ENCODE measurements at regions not wholly inside any gene's neighbourhood (a gene's known extent, or its start where the extent isn't known, plus 50 kb on each side); places are given as distances from the start of the nearest gene placed in this dataset.

GRCh38 chr10:128709686-128710085 lies 583.5 kb upstream of the MKI67 start:
- H3K27ac ChIP-seq (ENCODE audit: low read length) = no peak overlapping the region
- H2AFZ ChIP-seq (ENCODE audit: low read depth, low read length) = no peak overlapping the region
- H3K27me3 ChIP-seq (ENCODE audit: low read depth, low read length) = no peaks in the 10 kb centered on the region
- H3K4me3 ChIP-seq (ENCODE audit: low read length) = no peak overlapping the region
- no peaks in the 10 kb centered on the region for H3K4me1 ChIP-seq (ENCODE audit: low read length)
- TF ChIP-seq EZH2phosphoT487 (IDR thresholded peaks at IDR 0.05; ENCODE audit: low read depth) = no peak
- TF ChIP-seq, protein P1, sequence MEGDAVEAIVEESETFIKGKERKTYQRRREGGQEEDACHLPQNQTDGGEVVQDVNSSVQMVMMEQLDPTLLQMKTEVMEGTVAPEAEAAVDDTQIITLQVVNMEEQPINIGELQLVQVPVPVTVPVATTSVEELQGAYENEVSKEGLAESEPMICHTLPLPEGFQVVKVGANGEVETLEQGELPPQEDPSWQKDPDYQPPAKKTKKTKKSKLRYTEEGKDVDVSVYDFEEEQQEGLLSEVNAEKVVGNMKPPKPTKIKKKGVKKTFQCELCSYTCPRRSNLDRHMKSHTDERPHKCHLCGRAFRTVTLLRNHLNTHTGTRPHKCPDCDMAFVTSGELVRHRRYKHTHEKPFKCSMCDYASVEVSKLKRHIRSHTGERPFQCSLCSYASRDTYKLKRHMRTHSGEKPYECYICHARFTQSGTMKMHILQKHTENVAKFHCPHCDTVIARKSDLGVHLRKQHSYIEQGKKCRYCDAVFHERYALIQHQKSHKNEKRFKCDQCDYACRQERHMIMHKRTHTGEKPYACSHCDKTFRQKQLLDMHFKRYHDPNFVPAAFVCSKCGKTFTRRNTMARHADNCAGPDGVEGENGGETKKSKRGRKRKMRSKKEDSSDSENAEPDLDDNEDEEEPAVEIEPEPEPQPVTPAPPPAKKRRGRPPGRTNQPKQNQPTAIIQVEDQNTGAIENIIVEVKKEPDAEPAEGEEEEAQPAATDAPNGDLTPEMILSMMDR (IDR thresholded peaks at IDR 0.05; ENCODE audit: low read depth, low read length) = no peak
- no peak overlapping the region for H3K9ac ChIP-seq (ENCODE audit: low read length)
- no peaks in the 10 kb centered on the region for H4K20me1 ChIP-seq (ENCODE audit: insufficient read depth, low read length)
- H3K36me3 ChIP-seq (replicated peaks; ENCODE audit: low read depth, low read length) = no peaks in the 10 kb centered on the region
- no peaks in the 10 kb centered on the region for H3K79me2 ChIP-seq (ENCODE audit: low read length)
- H3K9me3 ChIP-seq (ENCODE audit: insufficient read depth, low read length) = no peaks in the 10 kb centered on the region
- H3K4me2 ChIP-seq (ENCODE audit: low read length) = no peak overlapping the region

DNA sequence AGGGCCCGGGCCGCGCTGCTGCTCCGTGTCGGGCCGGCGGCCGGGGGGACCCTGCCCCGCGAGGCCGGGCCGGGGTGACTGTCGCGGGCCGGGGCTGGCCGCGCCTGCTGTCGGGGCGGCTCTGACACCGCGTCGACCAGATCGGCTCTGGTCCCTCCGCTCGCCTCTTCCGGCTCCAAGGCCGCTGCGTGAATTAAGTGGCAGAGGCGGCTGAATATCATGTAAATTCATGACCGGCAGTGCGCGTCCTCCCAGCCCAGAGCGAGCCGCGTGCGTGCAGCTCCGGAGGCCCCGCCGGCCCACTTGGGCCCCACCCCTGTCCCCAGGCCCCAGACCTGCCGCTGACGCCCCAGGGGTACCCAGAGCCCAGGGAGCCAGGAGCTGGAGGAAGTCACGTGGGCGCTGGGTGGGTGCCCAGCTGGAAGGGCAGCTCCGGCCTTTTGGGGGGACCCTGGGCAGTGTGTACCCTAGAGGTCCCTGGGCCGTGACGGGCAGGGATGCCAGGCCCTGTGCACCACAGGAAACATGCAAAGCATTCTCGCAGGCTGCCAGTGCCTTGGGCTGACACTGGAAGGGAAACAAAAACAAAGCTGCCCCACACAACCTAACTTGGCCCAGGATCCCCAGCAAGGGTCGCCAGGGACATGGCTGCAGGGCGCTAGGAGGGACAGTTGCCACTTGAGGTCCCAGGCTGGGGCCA lies 584.0 kb upstream of the MKI67 start:
- H3K79me2 ChIP-seq (ENCODE audit: low read length) = no peaks in the 10 kb centered on the region
- no peaks in the 10 kb centered on the region for H4K20me1 ChIP-seq (ENCODE audit: insufficient read depth, low read length)
- H2AFZ ChIP-seq (ENCODE audit: low read depth, low read length) = no peak overlapping the region
- H3K9ac ChIP-seq (ENCODE audit: low read length) = no peak overlapping the region
- TF ChIP-seq EZH2phosphoT487 (IDR thresholded peaks at IDR 0.05; ENCODE audit: low read depth) = no peak
- TF ChIP-seq, protein P1 (IDR thresholded peaks at IDR 0.05; ENCODE audit: low read depth, low read length) = no peak
- H3K4me1 ChIP-seq (ENCODE audit: low read length) = no peaks in the 10 kb centered on the region
- no peaks in the 10 kb centered on the region for H3K9me3 ChIP-seq (ENCODE audit: insufficient read depth, low read length)
- H3K27ac ChIP-seq (ENCODE audit: low read length) = no peak overlapping the region
- no peaks in the 10 kb centered on the region for H3K36me3 ChIP-seq (replicated peaks; ENCODE audit: low read depth, low read length)
- no peaks in the 10 kb centered on the region for H3K27me3 ChIP-seq (ENCODE audit: low read depth, low read length)
- no peak overlapping the region for H3K4me3 ChIP-seq (ENCODE audit: low read length)
- H3K4me2 ChIP-seq (ENCODE audit: low read length) = no peak overlapping the region

GRCh38 chr10:128710798-128711183 lies 584.6 kb upstream of the MKI67 start:
- H3K36me3 ChIP-seq (replicated peaks; ENCODE audit: low read depth, low read length) = no peaks in the 10 kb centered on the region

GRCh38 chr10:128711806-128712205 lies 585.6 kb upstream of the MKI67 start:
- Histone ChIP-seq H3K9me3 (ENCODE audit: insufficient read depth, low read length) (no peaks in the 10 kb centered on the region), H3K36me3 (replicated peaks; ENCODE audit: low read depth, low read length) (no peaks in the 10 kb centered on the region), H3K27me3 (ENCODE audit: low read depth, low read length) (no peaks in the 10 kb centered on the region), H3K27ac (ENCODE audit: low read length) (no peak overlapping the region), H3K79me2 (ENCODE audit: low read length) (no peaks in the 10 kb centered on the region), H3K4me1 (ENCODE audit: low read length) (no peaks in the 10 kb centered on the region), H3K4me3 (ENCODE audit: low read length) (no peak overlapping the region), H3K4me2 (ENCODE audit: low read length) (no peak overlapping the region), H3K9ac (ENCODE audit: low read length) (no peak overlapping the region), H4K20me1 (ENCODE audit: insufficient read depth, low read length) (no peaks in the 10 kb centered on the region), H2AFZ (ENCODE audit: low read depth, low read length) (no peak overlapping the region)
- TF ChIP-seq, protein P1 (IDR thresholded peaks at IDR 0.05; ENCODE audit: low read depth, low read length) = no peak
- no peak for TF ChIP-seq EZH2phosphoT487 (IDR thresholded peaks at IDR 0.05; ENCODE audit: low read depth)

More at GRCh38 chr10:128710798-128711183, 584.6 kb upstream of the MKI67 start:
- no peak overlapping the region for H3K9ac ChIP-seq (ENCODE audit: low read length)
- H3K27ac ChIP-seq (ENCODE audit: low read length) = no peak overlapping the region
- H3K9me3 ChIP-seq (ENCODE audit: insufficient read depth, low read length) = no peaks in the 10 kb centered on the region
- H3K4me1 ChIP-seq (ENCODE audit: low read length) = no peaks in the 10 kb centered on the region
- H3K27me3 ChIP-seq (ENCODE audit: low read depth, low read length) = no peaks in the 10 kb centered on the region
- no peak overlapping the region for H3K4me2 ChIP-seq (ENCODE audit: low read length)
- no peaks in the 10 kb centered on the region for H4K20me1 ChIP-seq (ENCODE audit: insufficient read depth, low read length)
- TF ChIP-seq, protein P1 (IDR thresholded peaks at IDR 0.05; ENCODE audit: low read depth, low read length) = no peak
- no peak for TF ChIP-seq EZH2phosphoT487 (IDR thresholded peaks at IDR 0.05; ENCODE audit: low read depth)
- H2AFZ ChIP-seq (ENCODE audit: low read depth, low read length) = no peak overlapping the region
- H3K4me3 ChIP-seq (ENCODE audit: low read length) = no peak overlapping the region
- no peaks in the 10 kb centered on the region for H3K79me2 ChIP-seq (ENCODE audit: low read length)

Data from OCI-LY3 (cell line).